ENCODE measurements at regions not wholly inside any gene's neighbourhood (a gene's known extent, or its start where the extent isn't known, plus 50 kb on each side); places are given as distances from the start of the nearest gene placed in this dataset.
"Not testable (repeated sequence)": the region's sequence is repeated elsewhere in the genome, so short reads cannot be mapped to it uniquely, and the experiment has no call there.

- Histone ChIP-seq H3K79me2 (ENCODE audit: insufficient read depth, low read length) (no peaks in the 10 kb centered on the region), H3K4me2 (ENCODE audit: low read depth, low read length, poor library complexity, severe bottlenecking) (no peak overlapping the region), H3F3A (ENCODE audit: low read depth) (no peaks in the 10 kb centered on the region), H3K4me3 (ENCODE audit: low read length, poor library complexity, severe bottlenecking) (no peak overlapping the region), H3K9me3 (ENCODE audit: insufficient read depth, low read depth, low read length) (no peaks in the 10 kb centered on the region), H3K9me2 (replicated peaks; ENCODE audit: low read depth, low read length) (no peaks in the 10 kb centered on the region), H2AFZ (ENCODE audit: low read length) (no peak overlapping the region), H3K4me1 (ENCODE audit: insufficient read depth, low read length, poor library complexity, severe bottlenecking) (no peaks in the 10 kb centered on the region), H3K27me3 (ENCODE audit: insufficient read depth, low read length, poor library complexity, severe bottlenecking) (no peaks in the 10 kb centered on the region), H4K20me1 (ENCODE audit: insufficient read depth, low read length, poor library complexity, severe bottlenecking) (no peaks in the 10 kb centered on the region), H3K36me3 (ENCODE audit: insufficient read depth, low read length) (no peaks in the 10 kb centered on the region), H3K9ac (ENCODE audit: low read depth, low read length, poor library complexity, severe bottlenecking) (no peak overlapping the region)
- TF ChIP-seq EZH2phosphoT487 (IDR thresholded peaks at IDR 0.05; ENCODE audit: borderline replicate concordance): no peak
- TF ChIP-seq, protein P1, sequence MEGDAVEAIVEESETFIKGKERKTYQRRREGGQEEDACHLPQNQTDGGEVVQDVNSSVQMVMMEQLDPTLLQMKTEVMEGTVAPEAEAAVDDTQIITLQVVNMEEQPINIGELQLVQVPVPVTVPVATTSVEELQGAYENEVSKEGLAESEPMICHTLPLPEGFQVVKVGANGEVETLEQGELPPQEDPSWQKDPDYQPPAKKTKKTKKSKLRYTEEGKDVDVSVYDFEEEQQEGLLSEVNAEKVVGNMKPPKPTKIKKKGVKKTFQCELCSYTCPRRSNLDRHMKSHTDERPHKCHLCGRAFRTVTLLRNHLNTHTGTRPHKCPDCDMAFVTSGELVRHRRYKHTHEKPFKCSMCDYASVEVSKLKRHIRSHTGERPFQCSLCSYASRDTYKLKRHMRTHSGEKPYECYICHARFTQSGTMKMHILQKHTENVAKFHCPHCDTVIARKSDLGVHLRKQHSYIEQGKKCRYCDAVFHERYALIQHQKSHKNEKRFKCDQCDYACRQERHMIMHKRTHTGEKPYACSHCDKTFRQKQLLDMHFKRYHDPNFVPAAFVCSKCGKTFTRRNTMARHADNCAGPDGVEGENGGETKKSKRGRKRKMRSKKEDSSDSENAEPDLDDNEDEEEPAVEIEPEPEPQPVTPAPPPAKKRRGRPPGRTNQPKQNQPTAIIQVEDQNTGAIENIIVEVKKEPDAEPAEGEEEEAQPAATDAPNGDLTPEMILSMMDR (conservative IDR thresholded peaks at IDR 0.05; ENCODE audit: low read length): no peak
Observed at GRCh38 chr2:220815698-220816097, 756.4 kb downstream of the EPHA4 start.

- TF ChIP-seq, protein P1 (conservative IDR thresholded peaks at IDR 0.05; ENCODE audit: low read length): no peak
- TF ChIP-seq EZH2phosphoT487 (IDR thresholded peaks at IDR 0.05; ENCODE audit: borderline replicate concordance): no peak
- Histone ChIP-seq H3F3A (ENCODE audit: low read depth) (no peaks in the 10 kb centered on the region), H3K9me2 (replicated peaks; ENCODE audit: low read depth, low read length) (no peaks in the 10 kb centered on the region), H3K36me3 (ENCODE audit: insufficient read depth, low read length) (no peaks in the 10 kb centered on the region), H3K4me1 (ENCODE audit: insufficient read depth, low read length, poor library complexity, severe bottlenecking) (no peaks in the 10 kb centered on the region), H3K4me2 (ENCODE audit: low read depth, low read length, poor library complexity, severe bottlenecking) (no peak overlapping the region), H2AFZ (ENCODE audit: low read length) (no peak overlapping the region), H3K79me2 (ENCODE audit: insufficient read depth, low read length) (no peaks in the 10 kb centered on the region), H4K20me1 (ENCODE audit: insufficient read depth, low read length, poor library complexity, severe bottlenecking) (no peaks in the 10 kb centered on the region), H3K9me3 (ENCODE audit: insufficient read depth, low read depth, low read length) (no peaks in the 10 kb centered on the region), H3K27me3 (ENCODE audit: insufficient read depth, low read length, poor library complexity, severe bottlenecking) (no peaks in the 10 kb centered on the region), H3K9ac (ENCODE audit: low read depth, low read length, poor library complexity, severe bottlenecking) (no peak overlapping the region), H3K4me3 (ENCODE audit: low read length, poor library complexity, severe bottlenecking) (no peak overlapping the region)
Observed at GRCh38 chr2:220821683-220822082, 750.4 kb downstream of the EPHA4 start.

GRCh38 chr2:220823590-220823989 is 748.5 kb downstream of the EPHA4 start:
- H2AFZ ChIP-seq (ENCODE audit: low read length); H4K20me1 ChIP-seq (ENCODE audit: insufficient read depth, low read length, poor library complexity, severe bottlenecking); H3K79me2 ChIP-seq (ENCODE audit: insufficient read depth, low read length); H3K4me3 ChIP-seq (ENCODE audit: low read length, poor library complexity, severe bottlenecking); H3K9me2 ChIP-seq (replicated peaks; ENCODE audit: low read depth, low read length); H3K9ac ChIP-seq (ENCODE audit: low read depth, low read length, poor library complexity, severe bottlenecking); H3F3A ChIP-seq (ENCODE audit: low read depth); H3K36me3 ChIP-seq (ENCODE audit: insufficient read depth, low read length); H3K9me3 ChIP-seq (ENCODE audit: insufficient read depth, low read depth, low read length); H3K4me2 ChIP-seq (ENCODE audit: low read depth, low read length, poor library complexity, severe bottlenecking); H3K27me3 ChIP-seq (ENCODE audit: insufficient read depth, low read length, poor library complexity, severe bottlenecking); H3K4me1 ChIP-seq (ENCODE audit: insufficient read depth, low read length, poor library complexity, severe bottlenecking): not testable (repeated sequence)

- no peak overlapping the region for H3K9ac ChIP-seq (ENCODE audit: low read depth, low read length, poor library complexity, severe bottlenecking)
- H3K4me1 ChIP-seq (ENCODE audit: insufficient read depth, low read length, poor library complexity, severe bottlenecking): no peaks in the 10 kb centered on the region
Observed at GRCh38 chr2:220833446-220833845, 738.7 kb downstream of the EPHA4 start.

More at GRCh38 chr2:220833446-220833845, 738.7 kb downstream of the EPHA4 start:
- Histone ChIP-seq H3K9me2 (replicated peaks; ENCODE audit: low read depth, low read length) (no peaks in the 10 kb centered on the region), H3K4me3 (ENCODE audit: low read length, poor library complexity, severe bottlenecking) (no peak overlapping the region), H3K27me3 (ENCODE audit: insufficient read depth, low read length, poor library complexity, severe bottlenecking) (no peaks in the 10 kb centered on the region), H3K4me2 (ENCODE audit: low read depth, low read length, poor library complexity, severe bottlenecking) (no peak overlapping the region), H2AFZ (ENCODE audit: low read length) (no peak overlapping the region), H4K20me1 (ENCODE audit: insufficient read depth, low read length, poor library complexity, severe bottlenecking) (no peaks in the 10 kb centered on the region), H3F3A (ENCODE audit: low read depth) (no peaks in the 10 kb centered on the region), H3K9me3 (ENCODE audit: insufficient read depth, low read depth, low read length) (no peaks in the 10 kb centered on the region), H3K79me2 (ENCODE audit: insufficient read depth, low read length) (no peaks in the 10 kb centered on the region), H3K36me3 (ENCODE audit: insufficient read depth, low read length) (no peaks in the 10 kb centered on the region)
- TF ChIP-seq, protein P1 (conservative IDR thresholded peaks at IDR 0.05; ENCODE audit: low read length): no peak
- TF ChIP-seq EZH2phosphoT487 (IDR thresholded peaks at IDR 0.05; ENCODE audit: borderline replicate concordance): no peak

Data from Loucy (cell line).